Erythroblast (primary cell): ENCODE measurements at regions not wholly inside any gene's neighbourhood (a gene's known extent, or its start where the extent isn't known, plus 50 kb on each side); places are given as distances from the start of the nearest gene placed in this dataset.

Experiments used
- GATA1 ChIP-seq: IDR thresholded peaks from 2 replicates; pipeline ENCODE4 v1.6.1; 2011; ENCODE audit warnings: low read depth, mild to moderate bottlenecking, control low read depth, low read length, moderate library complexity
- POLR2A ChIP-seq: IDR thresholded peaks from 2 replicates; pipeline ENCODE4 v1.6.1; 2011; ENCODE audit warnings: mild to moderate bottlenecking, low read length

DNA sequence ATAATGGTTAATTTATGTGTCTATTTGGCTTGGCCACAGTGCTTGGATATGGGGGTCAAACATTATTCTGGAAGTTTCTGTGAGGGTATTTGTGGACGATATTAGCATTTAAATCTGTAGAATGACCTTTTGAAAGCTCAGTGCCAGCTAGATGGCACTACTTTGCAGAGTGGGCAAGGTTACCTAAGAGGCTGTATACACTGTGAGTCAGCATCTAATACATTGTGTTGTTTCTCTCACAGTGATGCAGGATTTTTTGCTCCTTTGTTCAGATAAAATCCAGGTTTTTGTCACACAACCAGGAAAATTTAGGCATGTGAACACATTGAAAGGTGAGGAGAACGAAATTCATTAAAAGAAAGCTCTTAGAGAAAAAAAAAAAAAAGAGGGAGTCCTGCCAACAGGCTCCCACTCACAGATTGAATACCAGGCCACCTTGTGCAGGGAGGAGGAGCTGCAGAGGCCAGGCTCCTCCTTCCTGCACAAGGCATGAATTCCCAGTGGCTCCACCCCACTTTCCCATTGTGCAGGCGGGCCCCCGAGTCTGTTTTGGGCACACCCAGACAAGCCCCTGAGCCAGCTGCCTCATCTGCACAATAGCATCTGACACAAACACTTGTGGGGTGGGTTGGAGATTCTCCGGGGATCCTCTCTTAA lies 551.0 kb upstream of the ATXN8OS start:
- TF ChIP-seq POLR2A (no peak), GATA1 (no peak)
